ENCODE measurements at regions not wholly inside any gene's neighbourhood (a gene's known extent, or its start where the extent isn't known, plus 50 kb on each side); places are given as distances from the start of the nearest gene placed in this dataset.
A peak's percentile ranks its signal among the peaks of the same experiment; 100 is the strongest.

- DNase-seq, result no peak
Observed at GRCh38 chr2:183291436-183291835, 167.2 kb downstream of the NUP35 start.

- DNase-seq, result no peak
Observed at GRCh38 chr2:183292028-183292427, 167.8 kb downstream of the NUP35 start.

DNA sequence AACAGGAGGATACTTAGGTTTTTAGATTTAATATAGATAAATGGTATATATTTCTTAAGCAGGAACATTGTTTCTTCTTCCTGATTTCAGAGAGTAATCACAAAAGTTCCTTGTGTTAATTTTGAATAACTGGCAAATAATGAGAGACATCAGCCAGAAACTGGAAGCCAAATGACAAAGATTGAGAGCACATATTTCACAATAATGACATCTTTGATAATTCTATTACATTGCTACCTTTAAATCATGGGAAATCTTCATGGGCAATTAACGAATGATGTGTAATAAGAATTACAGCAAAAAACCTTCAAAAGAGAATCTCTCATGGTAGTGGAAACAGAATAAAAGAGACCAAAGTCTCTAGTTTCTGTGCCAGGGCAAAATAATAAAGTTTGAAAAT lies 215.1 kb downstream of the NUP35 start:
- no peak for DNase-seq

DNA sequence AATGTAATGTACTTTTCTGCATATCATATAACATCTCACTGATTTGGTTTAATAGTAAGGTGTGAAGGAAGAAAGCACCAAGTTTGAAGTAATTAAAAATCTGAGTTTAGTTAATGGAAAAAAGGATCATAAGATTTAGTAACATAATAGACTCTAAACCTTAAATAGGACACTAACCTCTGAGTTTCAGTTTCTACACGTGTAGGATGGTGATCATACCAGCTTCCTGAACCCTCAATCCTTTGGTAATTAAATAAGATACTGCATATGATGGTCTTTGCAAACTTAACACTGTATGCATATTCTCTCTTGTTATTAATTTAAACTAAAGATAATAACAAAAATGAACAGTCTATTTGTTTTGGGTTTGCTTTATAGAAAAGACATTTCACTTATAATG lies 216.8 kb downstream of the NUP35 start:
- no peak for DNase-seq

- no peak for DNase-seq
Observed at GRCh38 chr2:183347969-183348368, 223.7 kb downstream of the NUP35 start.

DNA sequence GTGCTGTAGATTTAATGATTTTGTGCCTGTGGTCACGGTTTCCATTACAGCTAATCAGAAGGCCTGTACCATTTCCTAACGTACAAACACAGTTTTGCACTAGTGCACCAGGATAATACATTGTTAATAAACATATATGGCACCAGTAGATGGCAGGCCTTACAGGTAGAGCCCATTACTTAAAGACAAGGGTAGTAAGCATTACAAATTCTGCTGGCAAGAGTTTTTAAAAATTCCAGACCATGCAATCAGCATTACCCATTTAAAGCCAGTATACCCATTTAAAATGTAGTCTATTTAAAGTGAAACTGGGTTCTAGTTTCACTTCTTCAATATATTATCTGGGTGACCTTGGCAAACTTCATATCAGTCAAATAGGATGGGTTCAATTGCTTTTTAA lies 224.2 kb downstream of the NUP35 start:
- no peak for DNase-seq

DNA sequence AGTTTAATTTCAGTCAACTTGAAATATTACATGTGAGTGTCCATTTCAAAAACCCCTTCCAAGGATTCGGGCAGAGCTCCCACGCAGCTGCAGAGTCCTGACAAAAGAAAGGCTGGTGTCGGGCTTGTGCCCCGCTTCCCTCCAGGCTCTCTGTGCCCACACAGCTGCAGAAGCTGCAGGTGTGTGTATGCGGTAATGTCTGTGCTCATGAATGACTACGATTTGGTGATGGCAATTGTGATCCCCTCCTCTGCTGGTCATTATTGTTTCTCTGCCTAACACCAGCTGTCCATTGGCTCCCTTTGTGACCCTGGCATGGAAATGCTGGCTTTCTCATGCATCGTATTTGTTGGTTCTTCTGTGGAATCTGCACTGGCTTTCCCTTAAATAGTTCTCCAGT lies 224.8 kb downstream of the NUP35 start:
- peak; percentile 10 for DNase-seq

DNA sequence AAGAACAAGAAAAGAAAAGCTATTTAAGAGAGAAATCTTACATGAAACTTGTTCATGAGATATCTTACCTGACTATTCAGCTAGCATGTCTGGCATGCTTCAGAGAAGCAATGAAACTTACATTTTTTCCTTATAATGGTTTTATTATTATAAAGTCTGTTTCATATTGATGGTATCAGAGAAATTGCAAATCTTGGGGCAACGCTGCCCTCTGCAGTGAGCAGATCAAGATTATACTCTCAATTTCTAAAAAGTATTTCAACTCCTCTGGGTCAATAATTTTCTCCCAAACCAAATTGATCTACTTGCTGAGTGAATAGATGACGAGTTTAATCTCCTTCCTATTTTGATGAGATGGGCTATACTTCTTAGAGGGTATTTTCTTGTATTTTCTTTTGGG lies 235.6 kb downstream of the NUP35 start:
- DNase-seq, result no peak

DNA sequence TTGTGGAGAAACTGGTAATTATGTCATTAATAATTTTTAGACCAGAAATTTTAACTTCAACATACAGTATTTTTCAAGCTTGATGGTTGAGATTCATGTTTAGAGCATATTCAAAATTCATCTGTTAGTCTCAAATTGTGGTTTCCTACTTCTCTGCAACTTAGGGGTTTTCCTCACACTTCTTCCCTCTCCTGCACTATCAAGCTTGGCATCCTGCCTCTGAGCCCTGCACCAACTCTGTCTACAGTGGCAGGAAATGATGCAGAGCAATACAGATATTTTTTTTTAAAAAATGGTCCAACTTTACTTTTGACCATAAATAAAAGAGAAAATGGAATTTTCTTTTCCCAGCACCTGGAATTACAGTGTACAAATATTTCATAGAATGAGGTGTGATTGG lies 247.3 kb downstream of the NUP35 start:
- DNase-seq, result no peak

- DNase-seq, result no peak
Observed at GRCh38 chr2:183375821-183376220, 251.6 kb downstream of the NUP35 start.

GRCh38 chr2:183383854-183384253 lies 259.6 kb downstream of the NUP35 start:
- DNase-seq, result no peak

DNA sequence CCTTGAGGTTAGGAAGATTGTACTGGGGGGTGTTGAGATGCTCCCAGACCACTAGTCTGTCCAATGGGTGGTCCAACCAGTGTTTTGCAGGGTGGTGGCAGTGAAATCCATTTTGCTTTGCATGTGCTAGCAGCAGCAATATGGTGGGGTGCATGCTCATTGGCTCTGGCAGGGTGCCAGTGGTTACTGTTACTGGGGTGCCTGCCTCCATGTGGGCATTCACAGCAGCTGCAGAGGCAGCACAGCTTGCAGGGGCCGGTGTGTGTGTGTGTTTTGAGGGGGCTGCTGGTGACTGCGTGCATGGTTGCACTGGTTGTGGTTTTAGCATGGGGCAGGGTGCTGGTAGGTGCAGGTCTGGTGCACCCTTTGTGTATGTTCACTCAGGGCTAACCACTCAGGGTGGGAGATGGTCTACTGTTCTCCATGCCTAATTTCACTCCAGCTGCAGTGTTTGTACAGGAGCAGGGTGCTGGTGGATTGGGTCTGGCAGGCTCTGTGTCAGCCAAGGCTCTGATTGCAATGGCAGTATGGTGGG lies 265.4 kb downstream of the NUP35 start:
- no peak for DNase-seq

DNA sequence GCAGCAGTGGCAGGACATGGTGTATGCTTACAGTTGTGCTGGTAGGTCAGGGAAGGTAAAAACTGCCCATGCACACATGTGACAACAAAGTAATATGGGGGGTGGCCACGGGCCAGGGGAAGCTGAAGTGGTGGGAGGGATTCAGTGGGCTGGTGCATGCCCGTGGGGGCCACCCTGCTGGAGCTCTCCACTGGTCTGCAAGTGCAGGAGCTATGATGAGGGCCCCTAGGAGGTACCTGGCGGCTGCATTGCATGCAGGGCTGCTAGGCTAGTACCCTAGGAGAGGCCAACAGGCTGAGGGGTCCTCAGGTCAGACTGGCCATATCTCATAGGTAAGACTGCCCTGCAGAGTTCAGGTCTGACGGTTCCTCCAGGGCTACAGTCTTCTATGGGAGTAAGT lies 265.9 kb downstream of the NUP35 start:
- no peak for DNase-seq

GRCh38 chr2:183404392-183404791 lies 280.1 kb downstream of the NUP35 start:
- no peak for DNase-seq

DNA sequence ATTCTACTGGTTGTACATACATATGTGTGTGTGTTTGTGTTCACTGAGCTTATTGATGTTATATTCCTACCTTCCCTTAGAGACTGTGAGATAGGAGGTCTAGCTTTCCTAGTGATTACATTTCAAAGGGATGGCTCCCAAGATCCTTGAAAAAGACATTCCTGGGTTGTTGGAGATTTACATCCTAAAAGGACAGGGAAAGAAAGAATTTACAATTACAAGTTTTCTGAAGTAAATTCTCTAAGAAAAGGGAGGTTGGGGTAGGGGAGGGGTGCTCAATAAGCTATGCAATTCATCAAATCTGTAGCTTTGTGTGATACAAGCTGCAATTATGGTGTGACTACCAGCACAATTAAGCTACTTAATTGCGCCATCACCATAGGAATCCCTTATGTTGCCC lies 284.3 kb downstream of the NUP35 start:
- no peak for DNase-seq

DNA sequence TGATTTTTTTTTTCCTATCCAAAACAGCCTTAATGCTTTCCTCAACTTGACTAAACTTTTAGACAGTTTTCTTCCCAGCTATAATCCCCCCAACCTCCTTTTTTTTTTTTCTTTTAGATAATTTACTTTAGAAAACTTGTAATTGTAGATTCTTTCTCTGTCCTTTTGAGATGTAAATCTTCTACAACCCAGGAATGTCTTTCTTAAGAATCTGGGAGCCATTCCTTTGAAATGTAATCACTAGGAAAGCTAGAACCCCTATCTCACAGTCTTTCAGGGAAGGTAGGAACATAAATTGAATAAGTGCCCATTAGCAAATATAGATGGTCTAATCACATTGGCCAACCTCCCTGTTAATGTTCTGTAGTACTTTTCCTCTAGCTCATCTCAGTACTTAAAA lies 285.4 kb downstream of the NUP35 start:
- DNase-seq, result no peak

- DNase-seq, result no peak
Observed at GRCh38 chr2:183416753-183417152, 292.5 kb downstream of the NUP35 start.

- DNase-seq, result no peak
Observed at GRCh38 chr2:183426825-183427224, 302.6 kb downstream of the NUP35 start.

DNA sequence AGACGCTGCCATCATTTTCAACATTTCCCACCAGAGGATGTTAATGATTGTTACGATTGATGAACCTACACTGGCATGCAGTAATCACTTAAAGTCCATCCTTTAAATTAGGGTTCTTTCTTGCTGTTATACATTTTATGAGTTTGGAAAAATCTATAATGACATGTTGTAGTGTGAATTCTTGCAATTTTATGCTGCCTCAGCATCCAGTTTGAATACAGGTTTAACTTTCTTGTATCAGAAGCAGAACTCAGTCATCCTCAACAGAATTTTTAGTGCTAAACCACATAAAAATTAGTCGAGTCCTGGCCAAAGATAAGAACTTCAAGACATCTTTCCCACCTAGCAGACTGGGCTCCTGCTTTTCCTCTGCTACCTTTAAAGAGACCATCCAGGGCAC lies 303.3 kb downstream of the NUP35 start:
- no peak for DNase-seq

DNA sequence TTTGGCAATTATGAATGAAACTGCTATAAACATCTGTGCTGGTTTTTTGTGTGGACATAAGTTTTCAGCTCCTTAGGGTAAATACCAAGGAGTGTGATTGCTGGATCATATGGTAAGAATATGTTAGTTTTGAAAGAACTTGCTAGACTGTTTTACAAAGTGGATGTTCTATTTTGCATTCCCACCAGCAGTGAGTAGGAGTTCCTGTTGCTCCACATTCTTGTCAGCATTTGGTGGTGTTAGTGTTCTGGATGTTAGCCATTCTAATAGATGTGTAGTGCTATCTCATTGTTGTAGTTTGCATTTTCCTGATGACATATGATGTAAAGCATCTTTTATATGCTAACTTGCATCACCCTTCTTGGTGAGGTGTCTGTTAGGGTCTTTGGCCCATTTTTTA lies 304.6 kb downstream of the NUP35 start:
- no peak for DNase-seq

GRCh38 chr2:183438541-183438940 lies 314.3 kb downstream of the NUP35 start:
- DNase-seq, result no peak

DNA sequence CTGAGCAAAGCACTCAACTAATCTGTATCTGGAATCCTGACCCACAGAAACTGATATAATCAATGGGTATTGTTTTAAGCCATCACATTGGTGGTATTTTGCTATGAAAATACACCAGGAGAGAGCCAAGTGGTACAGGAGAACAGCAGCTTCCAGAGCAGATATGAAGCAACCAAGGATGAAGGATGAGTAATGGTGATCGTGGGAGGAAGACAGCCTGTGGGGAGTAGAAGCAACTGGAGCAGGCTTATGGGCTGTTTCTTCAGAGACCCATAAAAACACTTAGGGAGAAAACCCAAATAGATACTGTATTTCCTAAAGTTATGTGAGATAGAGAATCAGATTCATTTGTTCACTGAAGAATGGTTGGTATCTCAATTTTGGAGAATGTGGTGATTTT lies 330.8 kb downstream of the NUP35 start:
- DNase-seq, result no peak

GRCh38 chr2:183456177-183456576 lies 331.9 kb downstream of the NUP35 start:
- no peak for DNase-seq

DNA sequence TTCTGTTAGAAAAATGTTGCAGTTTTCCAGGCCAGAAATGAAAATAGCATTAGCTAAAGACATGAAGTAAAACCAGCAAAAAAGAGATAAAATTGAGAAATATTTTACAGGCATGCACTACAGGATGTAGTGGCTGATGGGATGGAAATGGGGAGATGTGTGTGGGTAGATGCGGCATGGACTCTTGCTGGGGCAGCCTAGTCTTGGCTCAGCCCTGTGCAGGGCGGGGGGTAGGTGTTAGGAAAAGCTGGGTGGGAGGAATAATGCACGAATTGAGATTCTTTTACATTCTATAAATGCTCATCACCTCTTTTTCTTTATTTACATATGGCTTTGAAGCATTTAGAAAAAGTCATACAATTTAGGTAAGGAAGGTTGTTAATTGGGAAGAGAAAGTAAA lies 334.2 kb downstream of the NUP35 start:
- no peak for DNase-seq

- DNase-seq, result no peak
Observed at GRCh38 chr2:183459466-183459865, 335.2 kb downstream of the NUP35 start.

GRCh38 chr2:183463821-183464220 lies 339.6 kb downstream of the NUP35 start:
- no peak for DNase-seq
